ENCODE measurements at regions not wholly inside any gene's neighbourhood (a gene's known extent, or its start where the extent isn't known, plus 50 kb on each side); places are given as distances from the start of the nearest gene placed in this dataset.

DNA sequence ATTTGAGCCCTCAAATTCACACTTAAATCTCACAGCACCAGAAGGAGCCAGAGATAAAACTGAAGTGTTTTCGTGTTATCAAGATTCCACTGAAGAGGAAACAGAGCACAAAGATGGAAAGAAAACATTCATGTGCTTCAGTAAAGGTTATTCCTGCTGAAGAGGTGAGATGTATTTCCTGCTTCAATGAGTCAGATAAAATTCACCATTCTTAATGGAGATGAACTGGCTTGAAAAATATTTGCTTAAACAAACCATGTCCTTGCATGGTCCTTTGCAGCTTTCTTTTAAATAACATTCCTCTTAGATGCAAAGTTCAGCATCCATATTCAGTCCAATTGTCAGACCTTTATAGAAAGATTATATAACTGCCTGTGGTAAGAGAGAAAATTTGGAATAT lies 294.2 kb downstream of the IPMK start:
- no peak for DNase-seq (ENCODE audit: low spot score in 2 of 2)
- Histone ChIP-seq H3K27me3 (no peaks in the 10 kb centered on the region), H3K9me3 (peaks cover 0 to 4% (median 2%) of the 10 kb centered on the region in 4 donors), H3K4me1 (no peaks in the 10 kb centered on the region), H3K4me3 (no peak overlapping the region), H3K36me3 (no peaks in the 10 kb centered on the region), H3K27ac (no peak overlapping the region)
- WGBS, 2 donors, result 57 to 64% methylated on average over 1 of the region's 1 CpG
- TF ChIP-seq EP300 (IDR thresholded peaks at IDR 0.05) (no peak), POLR2A (IDR thresholded peaks at IDR 0.05) (no peak)
- TF ChIP-seq, protein P1, sequence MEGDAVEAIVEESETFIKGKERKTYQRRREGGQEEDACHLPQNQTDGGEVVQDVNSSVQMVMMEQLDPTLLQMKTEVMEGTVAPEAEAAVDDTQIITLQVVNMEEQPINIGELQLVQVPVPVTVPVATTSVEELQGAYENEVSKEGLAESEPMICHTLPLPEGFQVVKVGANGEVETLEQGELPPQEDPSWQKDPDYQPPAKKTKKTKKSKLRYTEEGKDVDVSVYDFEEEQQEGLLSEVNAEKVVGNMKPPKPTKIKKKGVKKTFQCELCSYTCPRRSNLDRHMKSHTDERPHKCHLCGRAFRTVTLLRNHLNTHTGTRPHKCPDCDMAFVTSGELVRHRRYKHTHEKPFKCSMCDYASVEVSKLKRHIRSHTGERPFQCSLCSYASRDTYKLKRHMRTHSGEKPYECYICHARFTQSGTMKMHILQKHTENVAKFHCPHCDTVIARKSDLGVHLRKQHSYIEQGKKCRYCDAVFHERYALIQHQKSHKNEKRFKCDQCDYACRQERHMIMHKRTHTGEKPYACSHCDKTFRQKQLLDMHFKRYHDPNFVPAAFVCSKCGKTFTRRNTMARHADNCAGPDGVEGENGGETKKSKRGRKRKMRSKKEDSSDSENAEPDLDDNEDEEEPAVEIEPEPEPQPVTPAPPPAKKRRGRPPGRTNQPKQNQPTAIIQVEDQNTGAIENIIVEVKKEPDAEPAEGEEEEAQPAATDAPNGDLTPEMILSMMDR (IDR thresholded peaks at IDR 0.05), result no peak

DNA sequence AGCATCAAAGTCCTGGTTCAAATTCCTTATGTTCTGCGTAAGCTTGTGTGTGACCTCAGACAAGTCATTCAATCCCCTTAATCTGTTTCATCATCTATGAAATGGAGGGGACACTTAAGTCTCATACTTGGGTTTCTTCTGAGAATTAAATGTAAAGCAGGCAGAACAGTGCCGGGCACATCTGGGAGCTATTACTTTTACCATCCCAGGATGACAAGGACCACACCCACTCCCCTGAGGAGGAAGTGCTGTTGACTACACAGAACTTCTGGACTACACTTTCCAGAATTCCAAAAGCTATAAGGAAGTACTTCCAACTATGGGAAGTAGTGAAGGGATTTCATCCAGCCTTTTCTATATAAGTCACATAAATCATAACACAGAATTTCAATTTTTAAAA lies 294.9 kb downstream of the IPMK start:
- Histone ChIP-seq H3K27me3 (no peaks in the 10 kb centered on the region), H3K4me3 (no peak overlapping the region), H3K36me3 (no peaks in the 10 kb centered on the region), H3K4me1 (no peaks in the 10 kb centered on the region), H3K9me3 (peaks cover 0 to 4% (median 2%) of the 10 kb centered on the region in 4 donors), H3K27ac (no peak overlapping the region)
- 83 to 95% methylated on average over 2 of the region's 2 CpGs for WGBS, 2 donors
- DNase-seq (ENCODE audit: low spot score in 2 of 2), result no peak
- TF ChIP-seq POLR2A (IDR thresholded peaks at IDR 0.05) (no peak), EP300 (IDR thresholded peaks at IDR 0.05) (no peak)
- TF ChIP-seq, protein P1 (IDR thresholded peaks at IDR 0.05), result no peak

DNA sequence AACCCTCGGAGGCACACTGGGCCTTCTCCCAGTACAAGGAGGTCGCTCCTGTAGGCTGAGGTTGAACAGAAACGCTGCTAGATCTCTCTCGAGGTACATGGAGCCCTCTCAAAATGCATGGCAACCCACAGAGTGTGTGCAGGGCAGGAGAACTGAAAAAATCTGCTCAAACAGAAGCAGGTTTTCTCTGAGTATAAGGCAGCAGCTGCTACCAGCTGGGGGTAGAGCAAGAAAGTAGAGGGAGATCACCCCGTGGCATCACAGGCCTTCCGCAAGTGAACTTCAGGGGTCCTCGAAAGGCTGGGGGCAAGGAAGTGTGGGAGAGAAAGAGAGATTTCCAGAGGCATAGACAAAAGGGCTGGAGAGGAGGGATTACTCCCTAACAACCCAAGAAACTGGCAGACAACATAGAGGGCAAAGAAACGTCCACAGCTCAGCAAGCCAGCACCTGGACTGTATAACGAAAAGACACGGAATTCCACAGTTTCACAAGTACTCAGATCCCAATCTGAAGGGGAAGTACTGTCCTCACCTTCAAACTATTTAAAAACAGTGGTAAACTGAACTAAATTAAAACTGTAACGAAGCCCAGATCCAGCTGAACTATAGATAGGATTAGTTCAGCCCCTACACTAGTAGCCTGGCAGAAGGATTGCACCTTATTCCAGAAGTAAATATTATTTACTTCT lies 299.2 kb downstream of the IPMK start:
- no peaks in the 10 kb centered on the region for H3K9me3 ChIP-seq
- no peaks in the 10 kb centered on the region for H3K36me3 ChIP-seq
- no peak overlapping the region for H3K4me3 ChIP-seq
- DNase-seq (ENCODE audit: low spot score in 2 of 2), result no peak
- 80 to 88% methylated on average over 11 of the region's 11 CpGs for WGBS, 2 donors
- H3K27ac ChIP-seq, result no peak overlapping the region
- H3K27me3 ChIP-seq, result no peaks in the 10 kb centered on the region
- H3K4me1 ChIP-seq, result no peaks in the 10 kb centered on the region
- TF ChIP-seq, protein P1 (IDR thresholded peaks at IDR 0.05), result no peak
- TF ChIP-seq POLR2A (IDR thresholded peaks at IDR 0.05), result no peak
- TF ChIP-seq EP300 (IDR thresholded peaks at IDR 0.05), result no peak

DNA sequence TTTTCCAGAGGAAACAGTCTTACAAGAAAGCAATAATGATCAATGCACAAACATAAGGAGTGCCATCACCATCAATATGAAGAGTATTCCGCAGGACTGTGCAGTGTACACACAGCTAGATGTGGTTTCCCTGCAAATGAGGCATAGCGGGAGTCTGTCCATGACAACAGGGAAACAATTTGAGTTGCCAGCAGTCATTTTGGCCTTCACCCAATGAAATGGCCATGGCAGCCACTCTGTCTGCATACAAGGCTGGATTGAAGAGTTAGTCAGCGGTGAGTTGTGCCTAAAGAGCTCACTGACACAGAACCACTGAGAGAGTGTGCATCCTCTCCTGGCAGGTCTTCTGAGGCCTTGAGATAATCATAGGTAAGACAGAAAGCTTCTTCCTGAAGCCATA lies 303.3 kb downstream of the IPMK start:
- H3K4me3 ChIP-seq, result no peak overlapping the region
- DNase-seq (ENCODE audit: low spot score in 2 of 2), result no peak
- H3K27ac ChIP-seq, result no peak overlapping the region
- H3K4me1 ChIP-seq, result no peaks in the 10 kb centered on the region
- H3K36me3 ChIP-seq, result no peaks in the 10 kb centered on the region
- H3K9me3 ChIP-seq, result no peaks in the 10 kb centered on the region
- 84 to 92% methylated on average over 3 of the region's 3 CpGs for WGBS, 2 donors
- H3K27me3 ChIP-seq, result no peaks in the 10 kb centered on the region
- no peak for TF ChIP-seq POLR2A (IDR thresholded peaks at IDR 0.05)
- TF ChIP-seq EP300 (IDR thresholded peaks at IDR 0.05), result no peak
- TF ChIP-seq, protein P1 (IDR thresholded peaks at IDR 0.05), result no peak

DNA sequence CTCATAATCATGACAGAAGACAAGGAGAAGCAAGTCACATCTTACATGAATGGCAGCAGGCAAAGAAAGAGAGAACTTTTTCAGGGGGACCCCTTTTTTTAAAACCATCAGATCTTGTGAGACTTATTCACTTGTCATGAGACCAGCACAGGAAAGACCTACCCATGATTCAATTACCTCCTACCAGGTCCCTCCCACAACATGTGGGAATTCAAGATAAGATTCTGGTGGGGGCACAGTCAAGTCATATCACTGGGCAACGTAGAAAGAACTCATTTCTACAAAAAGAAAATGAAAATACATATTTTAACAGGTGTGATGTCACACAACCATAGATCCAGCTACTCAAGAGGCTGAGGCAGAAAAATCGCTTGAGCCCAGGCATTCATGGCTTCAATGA lies 304.1 kb downstream of the IPMK start:
- Histone ChIP-seq H3K36me3 (no peaks in the 10 kb centered on the region), H3K27me3 (no peaks in the 10 kb centered on the region), H3K4me1 (no peaks in the 10 kb centered on the region), H3K9me3 (no peaks in the 10 kb centered on the region), H3K4me3 (no peak overlapping the region), H3K27ac (no peak overlapping the region)
- no peak for TF ChIP-seq POLR2A (IDR thresholded peaks at IDR 0.05)
- TF ChIP-seq, protein P1 (IDR thresholded peaks at IDR 0.05), result no peak
- TF ChIP-seq EP300 (IDR thresholded peaks at IDR 0.05), result no peak
- DNase-seq (ENCODE audit: low spot score in 2 of 2), result no peak
- WGBS, 2 donors, result 70 to 76% methylated on average over 2 of the region's 2 CpGs

Data from tibial nerve (tissue), 4 donors.